ENCODE measurements at regions not wholly inside any gene's neighbourhood (a gene's known extent, or its start where the extent isn't known, plus 50 kb on each side); places are given as distances from the start of the nearest gene placed in this dataset.

DNA sequence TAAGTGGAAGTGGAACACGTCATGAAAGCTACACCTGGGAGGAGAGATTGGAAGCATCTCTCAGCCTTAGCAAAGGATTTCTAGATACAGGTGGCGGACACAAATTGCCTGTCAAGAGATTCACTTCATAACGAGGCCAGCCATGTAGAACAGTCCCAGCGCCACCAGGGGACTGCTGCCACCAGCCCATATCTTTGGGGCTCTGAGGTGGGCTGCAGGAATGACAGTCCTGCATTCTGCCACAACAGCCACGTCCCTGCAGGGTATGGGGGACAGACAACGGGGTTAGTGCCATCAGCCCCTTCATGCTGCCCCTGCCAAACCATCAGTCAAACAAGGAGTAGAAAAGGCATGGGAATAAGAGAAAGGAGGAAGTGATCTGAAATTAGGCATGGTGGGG, 81.2 kb upstream of the SASH1 start:
- Mint-ChIP-seq H3K4me1 (peaks cover 0 to 4% of the 10 kb centered on the region in 2 donors), H3K4me3 (no peak overlapping the region), H3K36me3 (no peaks in the 10 kb centered on the region), H3K27me3 (peaks cover 12 to 23% of the 10 kb centered on the region in 2 donors), H3K27ac (no peak overlapping the region), H3K9me3 (no peaks in the 10 kb centered on the region)
- no peak for DNase-seq
- ATAC-seq (replicated peaks), result no peak

DNA sequence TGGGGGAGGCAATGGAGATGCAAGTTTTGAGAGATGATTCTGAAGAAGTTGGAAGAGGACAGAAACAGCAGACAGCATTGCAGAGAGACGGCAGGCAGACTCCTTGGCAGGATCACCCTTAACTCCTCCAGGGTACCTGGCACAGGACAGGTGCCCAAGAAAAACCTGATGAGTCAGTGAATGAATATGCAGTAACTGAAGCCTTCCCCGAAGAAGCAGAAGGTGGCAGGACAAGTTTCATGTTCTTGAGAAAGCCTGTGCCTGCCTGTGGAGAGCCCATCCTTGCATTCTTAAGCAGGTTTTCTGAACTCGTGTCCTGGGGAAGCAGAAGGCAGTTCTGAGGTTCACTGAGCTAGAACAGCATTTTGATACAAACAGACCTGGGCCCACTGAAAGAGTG, 79.6 kb upstream of the SASH1 start:
- Mint-ChIP-seq H3K9me3 (no peaks in the 10 kb centered on the region), H3K27ac (no peak overlapping the region), H3K4me1 (peaks cover 0 to 4% of the 10 kb centered on the region in 2 donors), H3K36me3 (no peaks in the 10 kb centered on the region), H3K27me3 (peaks cover 8 to 23% of the 10 kb centered on the region in 2 donors), H3K4me3 (no peak overlapping the region)
- no peak for ATAC-seq (replicated peaks)
- DNase-seq, result no peak

GRCh38 chr6:148263961-148264360, 78.7 kb upstream of the SASH1 start:
- H3K27me3 Mint-ChIP-seq, result peaks cover 6 to 19% of the 10 kb centered on the region in 2 donors
- no peak overlapping the region for H3K4me3 Mint-ChIP-seq
- H3K36me3 Mint-ChIP-seq, result no peaks in the 10 kb centered on the region

GRCh38 chr6:148265054-148265453, 77.6 kb upstream of the SASH1 start:
- Mint-ChIP-seq H3K27ac (no peak overlapping the region), H3K36me3 (no peaks in the 10 kb centered on the region), H3K9me3 (no peaks in the 10 kb centered on the region), H3K27me3 (peaks cover 6 to 20% of the 10 kb centered on the region in 2 donors), H3K4me1 (peaks cover 0 to 4% of the 10 kb centered on the region in 2 donors), H3K4me3 (no peak overlapping the region)
- DNase-seq (no peak), ATAC-seq (replicated peaks) (no peak)

More at GRCh38 chr6:148263961-148264360, 78.7 kb upstream of the SASH1 start:
- no peak for ATAC-seq (replicated peaks)
- H3K4me1 Mint-ChIP-seq, result peaks cover 0 to 4% of the 10 kb centered on the region in 2 donors
- H3K27ac Mint-ChIP-seq, result no peak overlapping the region
- no peak for DNase-seq
- no peaks in the 10 kb centered on the region for H3K9me3 Mint-ChIP-seq

GRCh38 chr6:148269386-148269785, 73.3 kb upstream of the SASH1 start:
- H3K36me3 Mint-ChIP-seq, result no peaks in the 10 kb centered on the region
- DNase-seq, result no peak
- no peaks in the 10 kb centered on the region for H3K4me1 Mint-ChIP-seq
- H3K27me3 Mint-ChIP-seq, result peaks cover 4 to 13% of the 10 kb centered on the region in 2 donors
- no peak overlapping the region for H3K4me3 Mint-ChIP-seq
- ATAC-seq (replicated peaks), result no peak
- H3K9me3 Mint-ChIP-seq, result no peaks in the 10 kb centered on the region
- H3K27ac Mint-ChIP-seq, result no peak overlapping the region

GRCh38 chr6:148271711-148272439, 70.8 kb upstream of the SASH1 start:
- ATAC-seq (replicated peaks) (no peak), DNase-seq (no peak)
- Mint-ChIP-seq H3K27ac (no peak overlapping the region), H3K27me3 (peaks cover 8 to 27% of the 10 kb centered on the region in 2 donors), H3K4me1 (no peaks in the 10 kb centered on the region), H3K36me3 (no peaks in the 10 kb centered on the region), H3K4me3 (no peak overlapping the region), H3K9me3 (no peaks in the 10 kb centered on the region)

DNA sequence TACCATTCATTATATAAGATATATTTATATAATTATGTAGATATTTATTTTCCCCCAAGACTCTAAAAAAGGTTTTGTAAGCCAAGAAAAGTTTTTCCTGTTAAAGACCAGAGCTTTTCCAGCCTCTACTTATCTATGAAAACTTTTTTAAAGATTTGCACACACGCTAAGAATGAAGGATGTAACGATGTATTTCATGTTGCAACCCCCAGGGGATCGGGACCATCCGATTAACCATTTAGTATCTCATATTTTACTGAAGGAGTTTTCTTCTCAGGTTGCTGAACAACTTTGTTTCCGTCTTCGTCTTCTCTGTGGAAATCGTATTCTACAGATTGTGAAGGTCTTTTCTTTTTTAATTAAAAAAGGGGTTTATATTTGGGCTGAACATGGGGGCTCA, 70.0 kb upstream of the SASH1 start:
- no peak overlapping the region for H3K27ac Mint-ChIP-seq
- ATAC-seq (replicated peaks), result no peak
- no peaks in the 10 kb centered on the region for H3K4me1 Mint-ChIP-seq
- no peak overlapping the region for H3K4me3 Mint-ChIP-seq
- H3K9me3 Mint-ChIP-seq, result no peaks in the 10 kb centered on the region
- DNase-seq, result no peak
- peaks cover 8 to 27% of the 10 kb centered on the region in 2 donors for H3K27me3 Mint-ChIP-seq
- H3K36me3 Mint-ChIP-seq, result no peaks in the 10 kb centered on the region

DNA sequence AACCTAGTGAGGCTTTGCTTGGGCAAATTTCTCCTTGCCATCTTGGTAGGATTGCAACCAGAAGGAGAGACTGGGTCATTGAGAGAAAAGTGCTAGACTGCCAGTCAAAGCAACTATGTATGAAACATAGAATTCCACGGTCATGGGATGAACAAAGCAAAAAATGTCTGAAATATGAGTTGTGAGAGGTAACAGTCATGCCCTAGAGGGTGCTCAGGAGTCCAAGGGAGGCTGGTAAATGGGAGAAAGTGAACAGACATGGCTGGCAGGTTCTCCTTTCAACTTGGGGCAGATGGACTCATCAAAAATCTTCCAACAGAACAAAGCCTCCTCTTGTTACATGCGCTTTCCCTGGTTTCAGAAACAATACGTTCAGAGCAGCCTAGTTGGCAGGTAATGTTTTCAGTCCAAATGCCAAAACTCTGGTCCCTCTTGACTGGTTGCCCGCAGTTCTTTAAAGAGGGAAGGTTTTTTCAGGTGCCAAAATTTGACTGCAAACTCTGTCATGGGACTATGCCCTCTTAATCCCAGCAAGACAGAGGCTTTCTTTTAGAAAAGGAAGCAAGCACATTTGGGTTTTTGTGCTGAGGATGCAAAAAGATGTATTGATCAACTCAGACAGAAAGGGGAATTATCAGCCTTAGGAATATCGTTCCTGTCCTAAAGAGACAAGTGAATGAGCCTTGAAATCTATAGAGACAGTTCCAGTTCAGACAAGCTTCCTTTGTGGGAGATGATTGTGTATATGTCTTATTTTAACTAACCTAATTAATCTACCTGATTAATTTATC, 68.5 kb upstream of the SASH1 start:
- Mint-ChIP-seq H3K36me3 (no peaks in the 10 kb centered on the region), H3K4me1 (no peaks in the 10 kb centered on the region), H3K9me3 (no peaks in the 10 kb centered on the region), H3K4me3 (no peak overlapping the region), H3K27me3 (peaks cover 7 to 27% of the 10 kb centered on the region in 2 donors), H3K27ac (no peak overlapping the region)
- ATAC-seq (replicated peaks), result no peak
- no peak for DNase-seq

GRCh38 chr6:148274809-148275208, 67.8 kb upstream of the SASH1 start:
- Mint-ChIP-seq H3K36me3 (no peaks in the 10 kb centered on the region), H3K9me3 (no peaks in the 10 kb centered on the region), H3K27ac (no peak overlapping the region), H3K4me3 (no peak overlapping the region), H3K4me1 (no peaks in the 10 kb centered on the region), H3K27me3 (peaks cover 4 to 27% of the 10 kb centered on the region in 2 donors)
- DNase-seq, result no peak
- no peak for ATAC-seq (replicated peaks)

GRCh38 chr6:148285205-148285604, 57.4 kb upstream of the SASH1 start:
- H3K9me3 Mint-ChIP-seq, result peaks cover 0 to 1% of the 10 kb centered on the region in 2 donors
- H3K4me1 Mint-ChIP-seq, result no peaks in the 10 kb centered on the region
- H3K36me3 Mint-ChIP-seq, result no peaks in the 10 kb centered on the region
- no peak for ATAC-seq (replicated peaks)
- DNase-seq, result no peak
- H3K4me3 Mint-ChIP-seq, result no peak overlapping the region
- no peak overlapping the region for H3K27ac Mint-ChIP-seq
- H3K27me3 Mint-ChIP-seq, result peaks cover 0 to 10% of the 10 kb centered on the region in 2 donors

GRCh38 chr6:148286563-148286962, 56.1 kb upstream of the SASH1 start:
- H3K4me1 Mint-ChIP-seq, result no peaks in the 10 kb centered on the region
- DNase-seq (no peak), ATAC-seq (replicated peaks) (no peak)
- H3K36me3 Mint-ChIP-seq, result no peaks in the 10 kb centered on the region
- H3K27me3 Mint-ChIP-seq, result peaks cover 0 to 5% of the 10 kb centered on the region in 2 donors
- H3K27ac Mint-ChIP-seq, result no peak overlapping the region
- H3K9me3 Mint-ChIP-seq, result no peaks in the 10 kb centered on the region
- no peak overlapping the region for H3K4me3 Mint-ChIP-seq

- H3K4me1 Mint-ChIP-seq, result no peaks in the 10 kb centered on the region
- DNase-seq (no peak), ATAC-seq (replicated peaks) (no peak)
- no peak overlapping the region for H3K4me3 Mint-ChIP-seq
- H3K36me3 Mint-ChIP-seq, result no peaks in the 10 kb centered on the region
- H3K27me3 Mint-ChIP-seq, result peaks cover 0 to 5% of the 10 kb centered on the region in 2 donors
- no peaks in the 10 kb centered on the region for H3K9me3 Mint-ChIP-seq
- H3K27ac Mint-ChIP-seq, result no peak overlapping the region
Measured at GRCh38 chr6:148287623-148288333, 54.9 kb upstream of the SASH1 start.

DNA sequence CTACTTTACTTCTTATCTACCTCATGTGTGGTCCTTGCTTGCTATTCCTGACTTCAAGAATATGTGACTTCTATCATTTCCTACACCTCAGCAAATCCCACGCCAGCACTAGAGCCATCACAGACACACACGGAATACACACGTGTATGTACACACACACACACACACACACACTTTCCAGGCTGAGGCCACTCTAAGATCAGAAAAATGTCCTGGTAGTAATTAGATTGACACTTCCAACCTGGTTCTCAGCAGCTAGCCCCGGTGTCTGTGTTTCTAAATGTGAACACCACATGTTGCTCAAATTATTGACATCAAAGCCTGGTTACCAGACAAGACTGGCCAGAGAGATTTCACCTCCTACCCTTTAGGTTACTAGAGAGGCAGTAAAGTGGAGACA, 54.1 kb upstream of the SASH1 start:
- peaks cover 0 to 5% of the 10 kb centered on the region in 2 donors for H3K27me3 Mint-ChIP-seq
- H3K4me1 Mint-ChIP-seq, result no peaks in the 10 kb centered on the region
- no peaks in the 10 kb centered on the region for H3K9me3 Mint-ChIP-seq
- no peak overlapping the region for H3K27ac Mint-ChIP-seq
- ATAC-seq (replicated peaks) (no peak), DNase-seq (no peak)
- H3K36me3 Mint-ChIP-seq, result no peaks in the 10 kb centered on the region
- H3K4me3 Mint-ChIP-seq, result no peak overlapping the region

DNA sequence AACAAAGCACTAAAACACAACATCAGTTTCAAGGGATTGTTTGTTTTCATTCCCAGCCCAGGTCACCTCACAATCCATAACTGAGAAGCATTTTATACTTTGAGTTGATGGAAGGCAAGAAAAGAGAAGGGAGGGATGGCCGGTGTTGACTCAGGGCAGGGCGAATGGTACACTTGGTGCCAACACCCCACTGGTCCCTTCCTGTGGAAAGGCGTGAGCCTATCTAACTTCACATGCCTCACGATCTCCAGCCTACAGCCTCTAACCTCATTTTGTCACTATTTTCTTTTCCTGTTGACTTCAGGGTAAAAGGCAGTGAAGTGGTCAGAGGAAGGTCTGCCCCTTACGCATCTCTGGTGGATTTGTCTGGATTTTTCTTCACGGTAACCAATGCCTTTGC, 53.5 kb upstream of the SASH1 start:
- no peaks in the 10 kb centered on the region for H3K36me3 Mint-ChIP-seq
- H3K9me3 Mint-ChIP-seq, result no peaks in the 10 kb centered on the region
- DNase-seq, result no peak
- H3K27ac Mint-ChIP-seq, result no peak overlapping the region
- ATAC-seq (replicated peaks), result no peak
- no peak overlapping the region for H3K4me3 Mint-ChIP-seq
- no peaks in the 10 kb centered on the region for H3K4me1 Mint-ChIP-seq
- H3K27me3 Mint-ChIP-seq, result peaks cover 0 to 5% of the 10 kb centered on the region in 2 donors
